ENCODE measurements at regions not wholly inside any gene's neighbourhood (a gene's known extent, or its start where the extent isn't known, plus 50 kb on each side); places are given as distances from the start of the nearest gene placed in this dataset.
"Not testable (repeated sequence)": the region's sequence is repeated elsewhere in the genome, so short reads cannot be mapped to it uniquely, and the experiment has no call there.

GRCh38 chr5:79924936-79925893, 65.8 kb downstream of the MTX3 start:
- Histone ChIP-seq H3K4me3 (ENCODE audit: low read length) (no peak overlapping the region), H3K9me3 (ENCODE audit: control insufficient read depth, low read length) (peaks cover 8% of the 10 kb centered on the region), H3K36me3 (ENCODE audit: control insufficient read depth, insufficient read depth, low read length, severe bottlenecking) (no peaks in the 10 kb centered on the region), H3K27me3 (replicated peaks; ENCODE audit: control insufficient read depth, insufficient read depth, low read length) (peaks cover 35% of the 10 kb centered on the region), H3K4me1 (ENCODE audit: control insufficient read depth, insufficient read depth, low read length) (no peaks in the 10 kb centered on the region), H3K9ac (ENCODE audit: low read length) (no peak overlapping the region)
- peak; percentile 32 for DNase-seq (ENCODE audit: low read depth)

DNA sequence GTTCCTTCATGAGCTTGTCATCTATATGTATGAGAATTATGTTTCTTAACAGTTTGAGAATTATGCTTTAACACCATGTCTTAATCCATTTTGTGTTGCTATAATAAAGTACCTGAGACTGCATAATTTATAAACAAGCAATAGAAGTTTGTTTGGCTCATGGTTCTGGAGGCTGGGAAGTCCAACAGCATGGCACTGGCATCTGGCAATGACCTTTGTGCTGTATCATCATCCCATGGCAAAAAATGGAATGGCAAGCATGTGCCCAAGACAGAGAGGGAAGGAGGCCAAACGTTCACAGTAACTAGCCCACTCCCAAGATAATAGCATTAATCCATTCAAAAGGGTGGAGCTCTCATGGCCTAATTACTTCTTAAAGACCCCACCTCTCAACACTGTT, 67.6 kb downstream of the MTX3 start:
- no peaks in the 10 kb centered on the region for H3K36me3 ChIP-seq (ENCODE audit: control insufficient read depth, insufficient read depth, low read length, severe bottlenecking)
- H3K9me3 ChIP-seq (ENCODE audit: control insufficient read depth, low read length) = peaks cover 13% of the 10 kb centered on the region
- H3K4me1 ChIP-seq (ENCODE audit: control insufficient read depth, insufficient read depth, low read length) = no peaks in the 10 kb centered on the region
- no peak for DNase-seq (ENCODE audit: low read depth)
- H3K27me3 ChIP-seq (replicated peaks; ENCODE audit: control insufficient read depth, insufficient read depth, low read length) = peaks cover 32% of the 10 kb centered on the region
- H3K9ac ChIP-seq (ENCODE audit: low read length) = no peak overlapping the region
- H3K4me3 ChIP-seq (ENCODE audit: low read length) = no peak overlapping the region

GRCh38 chr5:79922626-79923025, 68.4 kb downstream of the MTX3 start:
- H3K9ac ChIP-seq (ENCODE audit: low read length) = no peak overlapping the region
- no peak for DNase-seq (ENCODE audit: low read depth)
- H3K4me1 ChIP-seq (ENCODE audit: control insufficient read depth, insufficient read depth, low read length) = no peaks in the 10 kb centered on the region
- no peaks in the 10 kb centered on the region for H3K36me3 ChIP-seq (ENCODE audit: control insufficient read depth, insufficient read depth, low read length, severe bottlenecking)
- peaks cover 31% of the 10 kb centered on the region for H3K27me3 ChIP-seq (replicated peaks; ENCODE audit: control insufficient read depth, insufficient read depth, low read length)
- H3K9me3 ChIP-seq (ENCODE audit: control insufficient read depth, low read length) = peaks cover 21% of the 10 kb centered on the region
- H3K4me3 ChIP-seq (ENCODE audit: low read length) = no peak overlapping the region

GRCh38 chr5:79907452-79907851, 83.6 kb downstream of the MTX3 start:
- not testable (repeated sequence) for DNase-seq (ENCODE audit: low read depth); H3K9me3 ChIP-seq (ENCODE audit: control insufficient read depth, low read length); H3K9ac ChIP-seq (ENCODE audit: low read length); H3K36me3 ChIP-seq (ENCODE audit: control insufficient read depth, insufficient read depth, low read length, severe bottlenecking); H3K4me1 ChIP-seq (ENCODE audit: control insufficient read depth, insufficient read depth, low read length); H3K4me3 ChIP-seq (ENCODE audit: low read length); H3K27me3 ChIP-seq (replicated peaks; ENCODE audit: control insufficient read depth, insufficient read depth, low read length)

GRCh38 chr5:79902571-79902970, 88.5 kb downstream of the MTX3 start:
- H3K36me3 ChIP-seq (ENCODE audit: control insufficient read depth, insufficient read depth, low read length, severe bottlenecking); H3K9ac ChIP-seq (ENCODE audit: low read length): not testable (repeated sequence)

GRCh38 chr5:79901631-79902030, 89.4 kb downstream of the MTX3 start:
- no peaks in the 10 kb centered on the region for H3K4me1 ChIP-seq (ENCODE audit: control insufficient read depth, insufficient read depth, low read length)
- H3K9ac ChIP-seq (ENCODE audit: low read length) = no peak overlapping the region
- no peaks in the 10 kb centered on the region for H3K27me3 ChIP-seq (replicated peaks; ENCODE audit: control insufficient read depth, insufficient read depth, low read length)
- DNase-seq (ENCODE audit: low read depth) = no peak
- H3K9me3 ChIP-seq (ENCODE audit: control insufficient read depth, low read length) = no peaks in the 10 kb centered on the region
- H3K36me3 ChIP-seq (ENCODE audit: control insufficient read depth, insufficient read depth, low read length, severe bottlenecking) = no peaks in the 10 kb centered on the region
- H3K4me3 ChIP-seq (ENCODE audit: low read length) = no peak overlapping the region

More at GRCh38 chr5:79902571-79902970, 88.5 kb downstream of the MTX3 start:
- H3K4me3 ChIP-seq (ENCODE audit: low read length); H3K9me3 ChIP-seq (ENCODE audit: control insufficient read depth, low read length); DNase-seq (ENCODE audit: low read depth); H3K4me1 ChIP-seq (ENCODE audit: control insufficient read depth, insufficient read depth, low read length); H3K27me3 ChIP-seq (replicated peaks; ENCODE audit: control insufficient read depth, insufficient read depth, low read length): not testable (repeated sequence)

- Histone ChIP-seq H3K9me3 (ENCODE audit: control insufficient read depth, low read length) (no peaks in the 10 kb centered on the region), H3K4me1 (ENCODE audit: control insufficient read depth, insufficient read depth, low read length) (no peaks in the 10 kb centered on the region), H3K36me3 (ENCODE audit: control insufficient read depth, insufficient read depth, low read length, severe bottlenecking) (no peaks in the 10 kb centered on the region), H3K4me3 (ENCODE audit: low read length) (no peak overlapping the region), H3K27me3 (replicated peaks; ENCODE audit: control insufficient read depth, insufficient read depth, low read length) (peaks cover 9% of the 10 kb centered on the region), H3K9ac (ENCODE audit: low read length) (no peak overlapping the region)
- DNase-seq (ENCODE audit: low read depth) = peak; percentile 20
These were observed 92.5 kb downstream of the MTX3 start for GRCh38 chr5:79898611-79899010.

DNA sequence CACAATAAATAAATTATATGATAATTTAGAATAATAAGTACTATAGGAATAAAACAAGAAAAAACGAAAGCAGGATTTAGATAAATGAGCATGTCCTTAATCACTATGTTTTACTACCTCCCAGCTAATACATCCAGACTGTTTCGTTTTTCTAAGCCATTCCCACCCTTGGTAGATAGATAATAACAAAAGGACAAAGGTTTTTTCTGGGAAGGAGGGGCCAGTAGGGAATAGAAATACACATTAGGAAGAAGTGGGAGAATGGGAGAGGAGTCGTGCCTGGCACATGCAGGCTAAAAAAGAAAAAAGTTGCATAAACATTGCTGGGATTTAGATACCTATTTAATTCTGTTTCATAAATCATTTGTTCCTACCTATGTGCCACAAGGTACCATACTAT, 97.1 kb downstream of the MTX3 start:
- H3K4me1 ChIP-seq (ENCODE audit: control insufficient read depth, insufficient read depth, low read length) = no peaks in the 10 kb centered on the region
- H3K27me3 ChIP-seq (replicated peaks; ENCODE audit: control insufficient read depth, insufficient read depth, low read length) = peaks cover 32% of the 10 kb centered on the region
- no peak for DNase-seq (ENCODE audit: low read depth)
- H3K9ac ChIP-seq (ENCODE audit: low read length) = no peak overlapping the region
- no peaks in the 10 kb centered on the region for H3K36me3 ChIP-seq (ENCODE audit: control insufficient read depth, insufficient read depth, low read length, severe bottlenecking)
- no peak overlapping the region for H3K4me3 ChIP-seq (ENCODE audit: low read length)
- H3K9me3 ChIP-seq (ENCODE audit: control insufficient read depth, low read length) = no peaks in the 10 kb centered on the region

DNA sequence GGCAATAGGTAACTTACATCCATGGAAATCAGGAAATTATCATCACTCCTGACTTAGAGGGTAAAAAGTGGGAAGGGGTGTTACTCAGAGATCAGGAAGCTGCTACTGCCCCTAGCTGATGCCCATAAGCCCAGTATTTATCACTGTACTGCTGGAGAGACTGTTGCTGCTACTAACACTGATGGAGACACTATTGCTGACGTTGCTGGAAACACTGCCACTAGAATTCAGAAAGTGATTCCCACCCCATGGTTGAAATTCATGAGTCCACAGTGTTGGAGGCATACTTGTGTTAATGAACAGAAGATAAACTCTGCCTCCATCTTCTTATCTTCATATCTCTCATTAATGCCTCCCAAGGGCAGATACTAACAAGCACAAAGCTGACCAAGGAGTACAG, 97.6 kb downstream of the MTX3 start:
- H3K27me3 ChIP-seq (replicated peaks; ENCODE audit: control insufficient read depth, insufficient read depth, low read length) = peaks cover 32% of the 10 kb centered on the region
- no peak overlapping the region for H3K4me3 ChIP-seq (ENCODE audit: low read length)
- H3K4me1 ChIP-seq (ENCODE audit: control insufficient read depth, insufficient read depth, low read length) = no peaks in the 10 kb centered on the region
- H3K9me3 ChIP-seq (ENCODE audit: control insufficient read depth, low read length) = no peaks in the 10 kb centered on the region
- no peak for DNase-seq (ENCODE audit: low read depth)
- no peaks in the 10 kb centered on the region for H3K36me3 ChIP-seq (ENCODE audit: control insufficient read depth, insufficient read depth, low read length, severe bottlenecking)
- H3K9ac ChIP-seq (ENCODE audit: low read length) = no peak overlapping the region

DNA sequence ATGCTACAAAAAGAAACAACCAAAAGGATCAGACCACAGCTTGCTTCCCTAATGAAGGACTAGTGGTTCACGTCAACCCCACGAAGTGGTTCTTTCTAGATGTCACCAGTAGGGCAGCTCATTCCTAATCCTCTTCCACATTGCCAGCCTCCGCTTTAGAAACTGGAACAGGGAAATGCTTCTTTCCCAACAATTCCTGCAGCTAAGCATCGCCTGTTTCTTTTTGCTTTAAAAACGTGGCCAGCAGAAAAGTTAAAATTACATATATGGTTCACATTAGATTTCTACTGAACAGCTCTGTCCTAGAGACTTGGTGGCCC, 100.2 kb downstream of the MTX3 start:
- Histone ChIP-seq H3K9ac (ENCODE audit: low read length) (no peak overlapping the region), H3K36me3 (ENCODE audit: control insufficient read depth, insufficient read depth, low read length, severe bottlenecking) (no peaks in the 10 kb centered on the region), H3K9me3 (ENCODE audit: control insufficient read depth, low read length) (peaks cover 3% of the 10 kb centered on the region), H3K4me3 (ENCODE audit: low read length) (no peak overlapping the region), H3K4me1 (ENCODE audit: control insufficient read depth, insufficient read depth, low read length) (no peaks in the 10 kb centered on the region), H3K27me3 (replicated peaks; ENCODE audit: control insufficient read depth, insufficient read depth, low read length) (peaks cover 48% of the 10 kb centered on the region)
- no peak for DNase-seq (ENCODE audit: low read depth)

GRCh38 chr5:79890119-79890929, 100.7 kb downstream of the MTX3 start:
- no peaks in the 10 kb centered on the region for H3K4me1 ChIP-seq (ENCODE audit: control insufficient read depth, insufficient read depth, low read length)
- H3K9me3 ChIP-seq (ENCODE audit: control insufficient read depth, low read length) = peaks cover 3% of the 10 kb centered on the region
- no peak overlapping the region for H3K4me3 ChIP-seq (ENCODE audit: low read length)
- H3K36me3 ChIP-seq (ENCODE audit: control insufficient read depth, insufficient read depth, low read length, severe bottlenecking) = no peaks in the 10 kb centered on the region
- no peak overlapping the region for H3K9ac ChIP-seq (ENCODE audit: low read length)
- DNase-seq (ENCODE audit: low read depth) = no peak
- peaks cover 53% of the 10 kb centered on the region for H3K27me3 ChIP-seq (replicated peaks; ENCODE audit: control insufficient read depth, insufficient read depth, low read length)

All from adipocyte (in vitro differentiated cells).